GM20000 (cell line): ENCODE measurements at regions not wholly inside any gene's neighbourhood (a gene's known extent, or its start where the extent isn't known, plus 50 kb on each side); places are given as distances from the start of the nearest gene placed in this dataset.
"Not testable (repeated sequence)": the region's sequence is repeated elsewhere in the genome, so short reads cannot be mapped to it uniquely, and the experiment has no call there.

Source experiments
- DNase-seq: peaks from one replicate; pipeline ENCODE4 v3.0.0; 2012; ENCODE audit warnings: low spot score
- TF ChIP-seq, protein P1 (sequence below): IDR thresholded peaks from 2 replicates; pipeline ENCODE4 v1.5.1; 2012; ENCODE audit warnings: mild to moderate bottlenecking, control low read depth; ENCODE audit errors: extremely low read depth, missing control alignments

DNA sequence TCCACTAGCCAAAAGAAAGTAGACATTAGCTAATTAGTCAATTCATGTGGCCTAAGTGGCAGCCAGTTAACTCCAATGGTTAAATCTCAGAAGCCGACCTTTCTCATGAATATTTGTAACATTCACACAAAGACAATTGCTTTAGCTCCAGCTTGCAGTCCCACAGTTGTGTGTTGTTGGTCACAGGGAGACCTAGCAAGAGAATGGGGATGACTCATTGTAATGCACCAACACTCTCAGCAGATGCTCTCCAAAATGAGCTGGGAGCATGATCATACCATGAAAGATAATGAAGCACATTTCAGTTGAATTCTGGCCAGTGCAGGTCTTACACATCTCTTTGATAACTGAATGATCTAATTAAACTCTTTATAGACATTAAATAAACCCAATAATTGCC lies 160.4 kb downstream of the HLX start:
- no peak for DNase-seq
- TF ChIP-seq, protein P1, sequence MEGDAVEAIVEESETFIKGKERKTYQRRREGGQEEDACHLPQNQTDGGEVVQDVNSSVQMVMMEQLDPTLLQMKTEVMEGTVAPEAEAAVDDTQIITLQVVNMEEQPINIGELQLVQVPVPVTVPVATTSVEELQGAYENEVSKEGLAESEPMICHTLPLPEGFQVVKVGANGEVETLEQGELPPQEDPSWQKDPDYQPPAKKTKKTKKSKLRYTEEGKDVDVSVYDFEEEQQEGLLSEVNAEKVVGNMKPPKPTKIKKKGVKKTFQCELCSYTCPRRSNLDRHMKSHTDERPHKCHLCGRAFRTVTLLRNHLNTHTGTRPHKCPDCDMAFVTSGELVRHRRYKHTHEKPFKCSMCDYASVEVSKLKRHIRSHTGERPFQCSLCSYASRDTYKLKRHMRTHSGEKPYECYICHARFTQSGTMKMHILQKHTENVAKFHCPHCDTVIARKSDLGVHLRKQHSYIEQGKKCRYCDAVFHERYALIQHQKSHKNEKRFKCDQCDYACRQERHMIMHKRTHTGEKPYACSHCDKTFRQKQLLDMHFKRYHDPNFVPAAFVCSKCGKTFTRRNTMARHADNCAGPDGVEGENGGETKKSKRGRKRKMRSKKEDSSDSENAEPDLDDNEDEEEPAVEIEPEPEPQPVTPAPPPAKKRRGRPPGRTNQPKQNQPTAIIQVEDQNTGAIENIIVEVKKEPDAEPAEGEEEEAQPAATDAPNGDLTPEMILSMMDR, result no peak

DNA sequence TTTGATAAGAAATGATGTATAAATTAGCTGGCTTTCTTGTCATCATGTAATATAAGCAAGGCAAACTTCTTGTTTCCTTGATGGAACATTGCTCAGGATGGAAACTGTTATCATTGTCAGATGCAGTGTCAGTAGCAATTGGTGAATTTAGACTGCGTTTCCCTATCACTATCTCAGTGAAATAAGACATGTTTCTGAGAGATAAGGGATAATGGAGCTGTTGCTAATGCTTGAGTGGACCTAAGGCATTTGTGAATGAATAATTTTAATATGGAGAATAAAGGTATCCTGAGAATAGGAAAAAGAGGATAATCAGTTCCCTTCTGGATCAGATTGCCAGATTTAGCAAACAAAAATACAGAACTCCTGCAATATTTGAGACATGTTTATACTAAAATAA lies 160.9 kb downstream of the HLX start:
- no peak for DNase-seq
- TF ChIP-seq, protein P1, result no peak

DNA sequence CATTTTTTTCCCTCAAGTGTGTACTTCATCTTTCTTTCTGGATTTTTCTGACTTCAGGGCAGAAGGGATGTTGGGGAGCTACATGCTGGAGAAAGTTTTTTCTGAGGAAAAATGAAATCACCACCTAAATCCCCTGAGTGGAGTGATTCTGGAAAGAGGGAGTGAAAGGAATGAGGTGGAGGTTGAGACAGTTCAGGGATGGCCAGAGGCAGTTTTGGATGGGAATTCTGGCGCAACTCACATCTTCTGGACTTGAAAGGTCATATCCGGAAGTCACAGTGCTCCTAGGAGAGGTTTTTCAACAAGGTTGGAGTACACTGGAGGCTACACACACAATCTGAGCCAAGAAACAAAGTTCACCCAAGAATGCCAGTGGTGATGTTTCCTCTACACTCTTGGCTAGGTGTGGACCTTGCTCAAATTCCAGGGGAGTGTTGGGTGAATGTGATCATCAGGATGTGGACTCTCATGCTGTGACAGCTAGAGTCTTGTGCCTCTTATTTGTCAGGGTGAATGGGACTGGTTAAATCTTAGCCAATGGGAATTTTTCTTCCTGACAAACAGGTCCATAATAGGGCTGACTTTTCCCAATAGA lies 161.5 kb downstream of the HLX start:
- no peak for DNase-seq
- TF ChIP-seq, protein P1, result no peak

DNA sequence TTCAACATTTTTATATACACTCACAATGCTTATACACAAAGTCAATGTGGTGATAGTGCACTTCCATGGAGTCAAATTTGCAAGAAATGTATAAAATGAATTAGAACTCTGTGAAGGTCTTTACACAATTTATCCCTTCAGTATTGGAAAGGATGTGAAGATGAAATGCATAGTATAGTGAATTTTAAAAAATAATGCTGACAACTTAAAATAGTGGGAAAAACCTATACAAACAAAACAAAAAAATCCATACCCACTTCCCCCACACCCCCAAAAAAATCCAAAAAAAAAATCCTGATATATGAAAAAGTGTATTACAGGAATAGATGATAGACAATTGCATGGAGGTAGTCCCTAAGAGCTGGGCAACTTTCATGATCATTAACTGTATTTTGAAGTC lies 165.3 kb downstream of the HLX start:
- no peak for DNase-seq
- TF ChIP-seq, protein P1, result no peak

DNA sequence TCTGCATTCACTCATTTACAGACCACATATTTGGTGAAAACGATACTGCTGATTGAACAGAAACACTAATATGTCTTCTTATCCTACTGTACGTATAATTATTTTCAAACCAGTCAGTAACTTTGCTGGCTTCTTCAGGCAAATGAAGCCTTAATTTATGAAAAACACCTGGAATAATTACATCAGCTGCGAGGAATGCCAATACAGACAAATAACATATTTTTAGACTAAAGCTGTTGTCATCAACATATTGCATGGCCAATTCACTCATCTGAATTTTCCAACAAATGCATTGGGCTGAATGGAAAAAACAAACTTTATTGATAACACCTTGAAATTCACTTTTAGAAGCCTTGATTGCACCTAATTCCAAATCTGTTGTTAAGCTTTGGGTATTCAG lies 165.9 kb downstream of the HLX start:
- DNase-seq, result no peak
- TF ChIP-seq, protein P1, result no peak

DNA sequence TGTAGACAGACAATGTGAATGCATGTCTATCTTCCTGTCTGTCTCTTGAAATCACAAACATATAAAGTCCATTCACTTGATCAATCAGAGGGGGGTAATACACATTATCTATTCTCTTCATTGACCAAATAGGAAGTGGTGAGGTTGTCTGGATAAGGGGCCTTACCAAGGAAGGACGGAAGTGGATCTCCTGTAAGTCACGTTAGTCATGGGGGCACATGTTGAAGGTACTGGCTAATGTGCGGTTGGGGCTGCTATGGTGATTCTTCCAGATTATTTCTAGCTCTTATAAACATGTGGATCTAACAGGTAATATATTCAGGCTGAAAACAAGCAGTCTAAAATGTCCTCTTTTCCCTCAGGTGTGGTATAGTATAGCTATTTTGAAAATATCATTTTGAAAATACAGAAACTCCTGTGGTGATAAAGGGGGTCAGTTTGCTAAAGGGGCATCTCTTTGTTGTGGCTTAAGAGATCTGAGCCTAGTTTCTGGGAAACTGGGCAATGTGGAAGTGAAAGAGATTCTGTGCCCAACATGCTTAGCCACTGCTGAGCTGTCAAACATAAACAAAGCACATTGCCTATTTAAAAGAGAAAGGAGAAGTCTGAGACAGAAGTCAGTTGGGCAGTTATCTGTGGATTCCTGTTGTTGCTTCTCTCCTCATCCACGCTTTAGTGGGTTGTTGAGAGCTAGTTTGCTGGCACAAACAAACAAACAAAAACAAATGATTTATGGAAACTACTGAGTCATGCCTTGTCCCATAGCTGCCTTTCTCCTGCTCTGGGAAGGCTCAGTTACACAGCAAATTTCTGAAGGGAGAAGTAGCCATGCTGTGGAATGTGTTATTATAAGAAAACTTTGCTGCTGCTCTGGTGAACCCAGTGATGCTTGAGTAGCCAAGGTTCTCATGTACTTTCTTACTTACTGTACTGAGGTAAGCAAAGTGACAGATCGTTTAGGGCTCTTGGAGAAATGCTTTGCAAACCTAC lies 166.9 kb downstream of the HLX start:
- DNase-seq, result peak; percentile 37
- TF ChIP-seq, protein P1, result no peak

DNA sequence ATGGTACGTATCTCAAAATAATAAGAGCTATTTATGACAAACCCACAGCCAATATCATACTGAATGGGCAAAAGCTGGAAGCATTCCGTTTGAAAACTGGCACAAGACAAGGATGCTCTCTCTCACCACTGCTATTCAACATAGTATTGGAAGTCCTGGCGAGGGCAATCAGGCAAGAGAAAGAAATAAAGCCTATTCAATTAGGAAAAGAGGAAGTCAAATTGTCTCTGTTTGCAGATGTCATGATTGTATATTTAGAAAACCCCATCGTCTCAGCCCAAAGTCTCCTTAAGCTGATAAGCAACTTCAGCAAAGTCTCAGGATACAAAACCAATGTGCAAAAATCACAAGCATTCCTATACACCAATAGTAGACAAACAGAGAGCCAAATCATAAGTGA lies 172.1 kb downstream of the HLX start:
- not testable (repeated sequence) for DNase-seq
